Glutamatergic neuron (in vitro differentiated cells): ENCODE measurements at regions not wholly inside any gene's neighbourhood (a gene's known extent, or its start where the extent isn't known, plus 50 kb on each side); places are given as distances from the start of the nearest gene placed in this dataset.

Experiments used
- DNase-seq: peaks from one replicate; pipeline ENCODE4 v3.0.0; 2022
- H3K27ac Mint-ChIP-seq: one replicate; pipeline ENCODE4 v1.8.0; 2020; ENCODE audit warnings: mild to moderate bottlenecking, mixed read lengths, inconsistent platforms; ENCODE audit not compliant: unreplicated experiment
- H3K27me3 Mint-ChIP-seq: one replicate; pipeline ENCODE4 v1.8.0; 2020; ENCODE audit warnings: mild to moderate bottlenecking, moderate library complexity, mixed read lengths, inconsistent platforms; ENCODE audit not compliant: unreplicated experiment
- H3K36me3 Mint-ChIP-seq: one replicate; pipeline ENCODE4 v1.8.0; 2020; ENCODE audit warnings: mild to moderate bottlenecking, mixed read lengths, inconsistent platforms; ENCODE audit not compliant: unreplicated experiment
- H3K4me1 Mint-ChIP-seq: one replicate; pipeline ENCODE4 v1.8.0; 2020; ENCODE audit warnings: mild to moderate bottlenecking, low read depth, mixed read lengths, inconsistent platforms; ENCODE audit not compliant: unreplicated experiment
- H3K4me3 Mint-ChIP-seq: one replicate; pipeline ENCODE4 v1.8.0; 2020; ENCODE audit warnings: mild to moderate bottlenecking, mixed read lengths, inconsistent platforms; ENCODE audit not compliant: unreplicated experiment
- H3K9me3 Mint-ChIP-seq: one replicate; pipeline ENCODE4 v1.8.0; 2020; ENCODE audit warnings: mild to moderate bottlenecking, moderate library complexity, mixed read lengths, inconsistent platforms; ENCODE audit not compliant: unreplicated experiment
- TF ChIP-seq, protein P1 (sequence below): fragments of 200-600 bp; sonication (generic); IDR thresholded peaks from one replicate; pipeline ENCODE4 v1.5.0; 2021; ENCODE audit not compliant: partially characterized antibody, unreplicated experiment

DNA sequence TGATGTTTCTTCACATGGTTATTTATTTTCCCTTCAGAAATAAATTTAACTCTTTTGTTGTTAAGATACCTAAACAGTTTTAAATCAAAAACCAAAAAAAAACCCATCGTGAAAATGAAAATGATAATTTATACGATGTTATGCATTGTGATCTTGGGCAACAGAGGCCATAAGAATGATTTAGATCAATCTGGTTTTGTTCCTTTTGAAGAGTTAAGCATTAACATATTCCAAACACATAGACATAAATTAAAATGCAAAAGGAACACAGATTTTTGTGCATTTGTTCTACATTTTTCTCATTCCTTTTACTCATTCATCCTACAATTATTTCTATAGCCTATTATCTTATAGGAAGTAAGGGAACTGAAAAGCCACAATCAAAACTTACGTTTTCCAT lies 226.1 kb upstream of the SEMA3D start:
- H3K9me3 Mint-ChIP-seq, result no peaks in the 10 kb centered on the region
- peaks cover 2% of the 10 kb centered on the region for H3K27me3 Mint-ChIP-seq
- no peak overlapping the region for H3K4me3 Mint-ChIP-seq

DNA sequence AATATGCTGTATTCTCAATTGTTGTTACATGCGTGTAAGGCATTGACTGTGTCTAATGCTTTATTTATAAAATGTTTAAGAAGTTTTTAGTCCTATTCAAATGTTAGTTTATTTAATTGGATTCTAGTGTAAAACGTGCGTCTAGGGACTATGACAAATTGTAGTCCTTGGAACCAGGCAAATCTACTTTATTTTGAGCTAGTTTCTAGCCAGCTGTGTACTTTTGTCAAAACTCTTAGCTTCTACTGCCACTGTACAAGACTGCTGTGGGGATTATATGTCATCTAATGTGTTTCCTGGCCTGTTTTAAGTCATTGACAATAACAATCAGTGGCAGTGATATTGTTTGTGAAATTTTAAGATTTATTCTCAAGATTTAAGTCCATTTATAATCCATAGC lies 220.5 kb upstream of the SEMA3D start:
- peaks cover 2% of the 10 kb centered on the region for H3K27me3 Mint-ChIP-seq
- no peak overlapping the region for H3K4me3 Mint-ChIP-seq
- H3K36me3 Mint-ChIP-seq, result no peaks in the 10 kb centered on the region
- H3K9me3 Mint-ChIP-seq, result no peaks in the 10 kb centered on the region
- no peaks in the 10 kb centered on the region for H3K4me1 Mint-ChIP-seq
- no peak for DNase-seq
- no peak overlapping the region for H3K27ac Mint-ChIP-seq
- TF ChIP-seq, protein P1, sequence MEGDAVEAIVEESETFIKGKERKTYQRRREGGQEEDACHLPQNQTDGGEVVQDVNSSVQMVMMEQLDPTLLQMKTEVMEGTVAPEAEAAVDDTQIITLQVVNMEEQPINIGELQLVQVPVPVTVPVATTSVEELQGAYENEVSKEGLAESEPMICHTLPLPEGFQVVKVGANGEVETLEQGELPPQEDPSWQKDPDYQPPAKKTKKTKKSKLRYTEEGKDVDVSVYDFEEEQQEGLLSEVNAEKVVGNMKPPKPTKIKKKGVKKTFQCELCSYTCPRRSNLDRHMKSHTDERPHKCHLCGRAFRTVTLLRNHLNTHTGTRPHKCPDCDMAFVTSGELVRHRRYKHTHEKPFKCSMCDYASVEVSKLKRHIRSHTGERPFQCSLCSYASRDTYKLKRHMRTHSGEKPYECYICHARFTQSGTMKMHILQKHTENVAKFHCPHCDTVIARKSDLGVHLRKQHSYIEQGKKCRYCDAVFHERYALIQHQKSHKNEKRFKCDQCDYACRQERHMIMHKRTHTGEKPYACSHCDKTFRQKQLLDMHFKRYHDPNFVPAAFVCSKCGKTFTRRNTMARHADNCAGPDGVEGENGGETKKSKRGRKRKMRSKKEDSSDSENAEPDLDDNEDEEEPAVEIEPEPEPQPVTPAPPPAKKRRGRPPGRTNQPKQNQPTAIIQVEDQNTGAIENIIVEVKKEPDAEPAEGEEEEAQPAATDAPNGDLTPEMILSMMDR, result no peak

More for the DNA sequence above, 226.1 kb upstream of the SEMA3D start:
- no peak for DNase-seq
- H3K4me1 Mint-ChIP-seq, result no peaks in the 10 kb centered on the region
- TF ChIP-seq, protein P1, result no peak
- no peaks in the 10 kb centered on the region for H3K36me3 Mint-ChIP-seq
- no peak overlapping the region for H3K27ac Mint-ChIP-seq

DNA sequence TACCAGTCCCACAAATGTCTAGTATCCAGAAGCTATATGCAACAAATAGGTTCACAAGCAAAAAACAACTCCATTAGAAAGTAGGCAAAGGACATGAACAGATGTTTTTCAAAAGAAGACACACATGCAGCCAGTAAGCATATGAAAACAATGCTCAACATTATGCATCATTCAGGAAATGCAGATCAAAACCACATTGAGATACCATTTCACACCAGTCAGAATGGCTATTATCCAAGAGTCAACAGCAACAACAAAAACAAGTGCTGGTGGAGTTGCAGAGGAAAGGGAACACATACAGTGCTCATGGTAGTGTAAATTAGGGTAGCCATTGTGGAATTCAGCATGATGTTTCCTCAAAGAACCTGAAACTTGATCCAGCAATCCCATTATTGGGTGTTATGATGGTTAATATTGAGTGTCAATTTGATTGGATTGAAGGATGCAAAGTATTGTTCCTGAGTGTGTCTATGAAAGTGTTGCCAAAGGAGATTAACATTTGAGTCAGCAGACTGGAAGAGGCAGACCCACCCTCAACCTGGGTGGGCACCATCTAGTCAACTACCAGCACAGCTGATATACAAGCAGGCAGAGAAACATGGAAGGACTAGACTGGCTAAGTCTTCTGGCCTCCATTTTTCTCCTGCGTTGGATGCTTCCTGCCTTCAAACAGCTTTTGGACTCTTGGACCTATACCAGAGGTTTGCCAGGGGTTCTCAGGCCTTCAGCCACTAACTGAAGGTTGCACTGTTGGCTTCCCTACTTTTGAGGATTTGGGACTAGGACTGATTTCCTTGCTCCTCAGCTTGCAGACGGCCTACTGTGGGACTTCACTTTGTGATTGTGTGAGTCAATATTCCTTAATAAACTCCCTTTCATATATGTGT lies 218.4 kb upstream of the SEMA3D start:
- no peaks in the 10 kb centered on the region for H3K4me1 Mint-ChIP-seq
- H3K4me3 Mint-ChIP-seq, result no peak overlapping the region
- H3K9me3 Mint-ChIP-seq, result no peaks in the 10 kb centered on the region
- DNase-seq, result no peak
- TF ChIP-seq, protein P1, result no peak
- H3K36me3 Mint-ChIP-seq, result no peaks in the 10 kb centered on the region
- no peak overlapping the region for H3K27ac Mint-ChIP-seq
- no peaks in the 10 kb centered on the region for H3K27me3 Mint-ChIP-seq

DNA sequence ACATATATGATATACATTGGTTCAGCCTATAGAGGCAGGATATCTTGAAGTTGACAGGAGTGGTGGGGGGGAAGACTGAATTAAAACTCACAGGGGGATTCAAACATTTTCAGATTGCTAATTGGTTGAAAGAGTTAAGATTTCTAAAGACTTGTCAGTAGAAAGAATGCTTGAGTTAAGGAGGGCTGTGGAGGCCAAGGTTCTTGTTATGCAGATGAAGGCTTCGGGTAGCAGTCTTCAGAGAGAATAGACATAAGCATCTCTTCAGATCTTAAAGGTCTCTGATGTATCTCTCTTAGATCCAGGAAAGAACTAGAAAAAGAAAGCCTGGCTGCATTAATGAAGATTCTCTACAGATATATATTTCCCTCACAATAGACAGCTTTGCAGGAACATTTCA lies 209.8 kb upstream of the SEMA3D start:
- Mint-ChIP-seq H3K27ac (no peak overlapping the region), H3K27me3 (no peaks in the 10 kb centered on the region), H3K36me3 (no peaks in the 10 kb centered on the region), H3K4me3 (no peak overlapping the region), H3K4me1 (no peaks in the 10 kb centered on the region), H3K9me3 (no peaks in the 10 kb centered on the region)
- no peak for DNase-seq
- TF ChIP-seq, protein P1, result no peak

DNA sequence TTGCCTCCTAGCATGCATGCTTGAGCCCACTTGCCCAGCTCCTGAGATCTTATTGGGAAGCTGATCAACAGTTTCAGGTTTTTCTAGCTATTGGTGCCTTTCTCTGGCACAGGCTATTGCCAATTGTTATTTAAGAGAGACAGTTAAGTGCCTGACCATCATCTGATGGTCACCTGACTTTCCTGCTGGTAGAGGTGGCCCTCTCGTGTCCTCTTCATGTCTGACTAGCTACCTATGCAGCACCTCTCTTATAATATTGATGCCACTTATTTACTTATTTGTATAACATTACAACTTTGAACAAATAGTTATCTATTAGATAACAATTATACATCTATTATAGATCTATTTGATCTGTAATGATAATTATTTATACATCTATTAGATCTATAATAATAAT lies 205.9 kb upstream of the SEMA3D start:
- no peak overlapping the region for H3K4me3 Mint-ChIP-seq
- H3K27ac Mint-ChIP-seq, result no peak overlapping the region
- TF ChIP-seq, protein P1, result no peak
- H3K4me1 Mint-ChIP-seq, result no peaks in the 10 kb centered on the region
- no peaks in the 10 kb centered on the region for H3K9me3 Mint-ChIP-seq
- no peak for DNase-seq
- no peaks in the 10 kb centered on the region for H3K27me3 Mint-ChIP-seq
- H3K36me3 Mint-ChIP-seq, result no peaks in the 10 kb centered on the region
